Stimulated activated CD4-positive, alpha-beta T cell treated with anti-CD3 and anti-CD28 coated beads, TNF-alpha, amount 100 ng/mL, for 4 hours (primary cell): ENCODE measurements at regions not wholly inside any gene's neighbourhood (a gene's known extent, or its start where the extent isn't known, plus 50 kb on each side); places are given as distances from the start of the nearest gene placed in this dataset.

Source experiments
- DNase-seq, 3 experiments: peaks; one replicate each; pipeline ENCODE4 v3.0.0-alpha.2; 2020; ENCODE audit warnings: low read depth in 3 of 3

DNA sequence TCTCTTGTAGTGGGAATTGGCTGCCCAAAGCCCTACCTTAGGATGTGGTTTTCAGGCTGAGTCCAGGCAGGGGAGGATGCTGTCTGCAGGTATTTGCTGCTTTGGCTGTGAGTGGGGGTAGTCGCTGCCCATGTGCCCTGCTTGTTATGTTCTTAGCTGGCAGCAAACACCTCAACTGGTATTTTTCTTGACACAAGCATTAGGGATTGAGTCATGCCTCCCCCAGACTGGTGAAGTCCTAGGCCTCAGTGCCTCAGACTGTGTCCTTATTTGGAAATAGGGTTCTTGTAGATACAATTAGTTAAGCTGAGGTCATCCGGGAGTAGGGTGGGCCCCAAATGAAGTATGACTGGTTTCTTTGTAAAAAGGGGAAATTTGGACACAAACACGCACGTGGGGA, 808.3 kb upstream of the EEF2KMT start:
- DNase-seq: no peak

GRCh38 chr16:5903832-5904231, 806.2 kb upstream of the EEF2KMT start:
- no peak for DNase-seq

DNA sequence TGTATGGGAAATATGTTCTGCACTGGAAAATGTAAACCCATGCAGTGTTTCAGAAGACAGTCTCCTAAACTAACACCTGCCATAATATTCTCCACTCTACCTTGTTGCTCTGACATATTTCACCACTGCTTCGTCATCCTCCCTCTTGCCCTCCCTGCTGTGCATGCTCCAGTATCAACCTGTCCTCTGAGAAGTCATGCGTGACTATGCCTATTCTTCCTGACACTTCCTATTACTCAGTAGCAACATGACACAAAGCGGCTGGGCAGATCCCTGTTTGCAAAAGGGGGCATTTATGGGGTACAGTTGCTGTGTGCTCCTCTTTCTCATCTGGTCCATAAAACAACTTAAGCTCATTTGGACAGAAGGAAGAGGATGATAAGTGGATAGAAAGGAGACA, 805.6 kb upstream of the EEF2KMT start:
- DNase-seq: no peak

DNA sequence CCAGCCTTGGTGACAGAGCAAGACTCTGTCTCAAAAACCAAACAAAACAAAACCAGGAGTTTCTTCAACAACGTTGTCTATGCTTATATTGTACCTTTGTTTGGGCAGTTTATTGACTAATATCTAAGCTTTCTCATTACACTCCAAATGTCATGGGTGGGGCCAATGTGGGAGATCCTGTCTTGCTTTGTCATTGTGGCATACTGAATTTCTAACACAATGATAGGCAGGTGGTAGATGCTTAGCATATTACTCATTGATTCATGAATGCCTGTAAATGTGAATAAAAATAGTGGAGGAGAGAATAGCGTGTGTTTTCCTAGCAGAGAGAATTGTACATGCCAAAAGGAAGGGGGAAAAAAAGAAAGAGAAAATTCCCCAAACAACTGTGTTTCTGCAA, 802.5 kb upstream of the EEF2KMT start:
- DNase-seq: no peak

GRCh38 chr16:5895976-5896375, 798.4 kb upstream of the EEF2KMT start:
- no peak for DNase-seq

GRCh38 chr16:5895137-5895536, 797.5 kb upstream of the EEF2KMT start:
- no peak for DNase-seq

DNA sequence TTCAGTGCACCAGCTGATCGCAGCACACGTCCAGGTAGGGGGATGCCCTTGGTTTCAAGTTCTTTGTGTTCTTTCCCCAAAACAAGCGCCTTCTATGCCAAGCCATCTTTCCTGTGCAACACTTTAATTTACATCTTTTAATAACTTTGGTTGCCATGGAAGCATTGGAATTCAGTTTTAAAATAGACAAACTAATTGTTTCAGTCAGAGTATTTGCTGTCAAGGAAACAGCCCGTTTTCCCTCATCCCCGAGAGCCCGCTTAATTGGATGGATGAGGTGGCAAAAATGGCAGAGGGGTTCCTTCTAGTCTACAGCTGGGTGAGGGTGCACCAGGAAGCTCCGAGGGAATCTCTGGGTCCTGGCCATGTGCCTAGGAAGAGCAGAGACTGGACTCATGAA, 793.7 kb upstream of the EEF2KMT start:
- no peak for DNase-seq

- DNase-seq: no peak
These were observed 787.9 kb upstream of the EEF2KMT start for GRCh38 chr16:5885521-5885920.

- no peak for DNase-seq
These were observed 787.4 kb upstream of the EEF2KMT start for GRCh38 chr16:5884996-5885395.

DNA sequence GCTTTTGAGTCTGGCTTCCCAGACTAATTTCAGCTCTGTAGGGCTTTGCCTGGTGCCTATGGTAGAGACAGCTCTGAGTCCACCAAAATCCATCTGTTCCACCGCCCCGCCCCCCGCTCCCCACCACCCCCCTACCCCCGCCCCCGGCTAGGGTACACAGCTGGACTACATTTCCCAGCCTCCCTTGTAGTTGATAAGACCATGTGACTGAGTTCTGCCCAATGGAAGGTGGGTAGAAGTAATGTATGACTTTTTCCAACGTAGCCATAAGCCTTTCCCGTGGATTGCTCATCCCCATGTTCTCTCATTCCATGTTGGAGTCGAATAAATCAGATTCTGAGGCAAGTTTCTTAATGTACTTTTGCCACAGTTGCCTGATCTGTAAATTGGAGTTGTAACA, 786.7 kb upstream of the EEF2KMT start:
- no peak for DNase-seq

DNA sequence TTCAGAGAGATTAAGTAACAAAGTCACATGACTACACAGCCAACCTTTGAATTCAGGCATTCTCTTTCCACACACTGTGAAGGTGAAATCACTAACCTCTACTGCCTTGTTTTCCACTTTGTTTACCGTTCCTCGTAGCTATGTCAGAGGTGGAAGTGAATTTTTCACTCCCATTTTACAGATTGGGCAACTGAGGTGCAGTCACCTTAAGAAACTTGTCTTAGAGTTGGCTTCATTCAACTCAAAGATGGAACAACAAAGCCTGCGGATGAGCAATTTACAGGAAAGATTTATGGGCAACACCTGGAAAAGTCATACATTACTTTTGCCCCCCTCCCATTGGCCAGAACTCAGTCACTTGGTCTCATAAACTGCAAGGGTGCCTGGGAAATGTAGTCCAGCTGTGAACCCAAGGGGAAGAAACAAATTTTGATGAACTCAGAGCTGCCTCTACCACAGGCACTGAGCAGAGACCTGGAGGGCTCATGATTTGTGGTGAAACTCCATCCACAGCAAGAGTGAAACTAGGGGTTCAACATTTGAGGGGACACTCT, 784.6 kb upstream of the EEF2KMT start:
- no peak for DNase-seq

DNA sequence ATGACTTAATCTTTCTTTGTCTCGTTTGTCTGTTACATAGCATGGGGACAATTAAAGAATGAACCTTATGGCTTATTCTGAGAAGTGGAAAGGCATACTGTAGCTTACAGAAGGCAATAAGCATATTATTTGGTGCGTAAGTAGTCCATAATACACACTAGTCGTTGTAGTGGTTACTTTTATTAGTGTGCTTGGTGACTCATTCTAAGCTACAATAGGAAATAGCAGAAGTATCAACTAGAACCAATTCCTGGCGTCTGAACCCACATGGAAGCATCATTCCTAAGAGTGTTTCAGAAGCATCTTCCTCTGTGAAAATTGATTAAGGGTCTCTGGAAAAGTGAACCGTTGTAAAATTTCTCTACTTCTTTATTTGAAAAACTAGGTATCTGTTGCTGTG, 777.8 kb upstream of the EEF2KMT start:
- no peak for DNase-seq

- DNase-seq: no peak
These were observed 777.3 kb upstream of the EEF2KMT start for GRCh38 chr16:5874899-5875298.

DNA sequence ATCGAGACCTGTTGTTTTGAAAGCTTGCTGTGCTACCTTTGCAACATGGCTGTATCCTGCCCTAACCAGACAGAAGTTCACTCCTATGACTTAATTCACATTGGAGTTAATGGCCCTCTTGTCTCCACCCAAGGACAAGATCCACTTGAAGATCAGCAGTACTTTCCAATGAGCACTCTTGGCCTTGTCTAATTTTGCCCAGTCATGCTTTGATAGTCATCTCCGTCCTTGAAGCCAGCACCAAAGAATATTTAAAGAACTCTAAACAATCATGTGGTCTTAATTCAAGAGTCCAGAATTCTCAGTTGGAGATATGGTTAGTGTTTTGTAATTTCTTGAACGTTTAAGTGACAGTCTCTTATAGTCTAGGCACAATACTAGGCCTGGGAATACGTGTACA, 775.6 kb upstream of the EEF2KMT start:
- no peak for DNase-seq

GRCh38 chr16:5870886-5871691, 773.5 kb upstream of the EEF2KMT start:
- no peak for DNase-seq

GRCh38 chr16:5867250-5867649, 769.7 kb upstream of the EEF2KMT start:
- DNase-seq: no peak

GRCh38 chr16:5865236-5865635, 767.6 kb upstream of the EEF2KMT start:
- DNase-seq: no peak

DNA sequence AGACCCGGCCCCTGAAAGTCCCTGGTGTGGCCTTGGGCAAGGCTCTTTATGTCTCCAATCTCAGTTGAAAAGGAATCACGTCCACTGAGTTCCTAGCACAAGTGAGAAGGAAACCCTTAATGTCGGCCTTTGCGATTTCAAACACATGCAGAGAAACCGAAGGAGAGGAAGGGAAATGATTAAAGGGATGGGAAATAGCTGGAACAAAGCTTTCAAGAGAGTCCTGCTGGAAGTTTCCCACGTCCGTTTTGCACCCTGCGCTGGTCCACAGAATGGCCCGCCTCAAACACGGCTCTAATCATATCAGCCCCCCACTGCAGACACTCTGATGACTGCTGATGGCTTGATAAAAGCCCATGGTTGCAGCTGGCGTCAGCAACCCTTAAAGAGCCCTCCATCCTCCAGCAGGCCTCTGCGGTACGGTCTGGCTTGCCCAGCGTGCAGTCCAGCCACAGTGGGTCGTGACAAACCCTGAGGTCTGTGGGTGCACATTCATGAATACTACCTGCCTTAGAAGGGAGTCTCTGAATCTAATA, 765.5 kb upstream of the EEF2KMT start:
- no peak for DNase-seq

DNA sequence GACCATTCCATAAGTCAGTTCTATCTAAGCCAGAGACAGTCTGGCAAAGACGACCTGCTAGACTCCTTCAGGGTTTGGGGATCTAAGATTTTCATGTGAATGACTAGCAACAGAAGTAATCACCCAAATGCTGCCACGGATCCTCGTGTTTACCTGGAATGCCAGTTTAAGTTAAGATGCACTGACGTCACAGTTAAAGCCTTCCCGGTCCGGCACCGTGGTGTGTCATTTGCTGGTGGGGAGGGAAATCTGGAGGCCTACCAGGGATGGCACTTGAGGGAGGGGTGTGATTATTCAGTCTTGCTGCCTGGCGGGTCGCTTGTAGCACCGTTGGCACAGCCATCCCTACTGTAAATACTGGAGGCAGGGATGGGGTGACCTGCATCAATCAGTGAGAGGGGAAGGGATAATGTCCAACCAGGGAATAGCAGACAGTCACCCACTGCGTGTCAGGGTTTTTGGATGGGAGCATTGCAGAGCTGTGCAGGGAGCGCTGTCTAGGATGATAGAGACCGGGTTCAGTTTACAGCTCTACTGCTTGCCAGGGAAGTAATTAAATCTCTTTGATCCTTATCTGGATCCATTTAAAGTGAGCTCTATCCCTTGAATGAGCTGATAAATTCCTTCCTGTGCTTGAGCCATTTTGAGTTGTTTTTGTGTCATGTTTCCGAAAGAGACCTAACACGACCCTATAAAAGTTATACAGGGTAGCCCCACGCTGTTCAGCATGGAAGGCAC, 764.7 kb upstream of the EEF2KMT start:
- no peak for DNase-seq

DNA sequence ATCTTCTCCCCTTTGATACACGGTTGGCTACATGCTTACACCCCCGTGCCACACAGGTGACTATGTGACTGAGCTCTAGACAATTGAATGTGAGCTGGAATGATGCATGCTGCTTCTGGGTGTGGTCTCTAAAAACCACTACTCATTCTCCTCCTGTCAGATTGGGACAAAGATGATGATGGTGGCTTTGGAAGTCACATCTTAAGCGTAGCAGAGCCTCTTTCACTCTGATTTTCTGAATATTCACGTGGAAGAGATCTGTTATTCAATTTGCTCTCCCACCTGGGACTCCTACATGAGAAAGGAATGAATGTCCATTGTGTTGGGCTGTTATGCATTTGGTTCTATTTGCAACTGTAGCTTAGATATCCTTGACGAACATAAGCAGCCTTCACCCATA, 763.6 kb upstream of the EEF2KMT start:
- DNase-seq: no peak

DNA sequence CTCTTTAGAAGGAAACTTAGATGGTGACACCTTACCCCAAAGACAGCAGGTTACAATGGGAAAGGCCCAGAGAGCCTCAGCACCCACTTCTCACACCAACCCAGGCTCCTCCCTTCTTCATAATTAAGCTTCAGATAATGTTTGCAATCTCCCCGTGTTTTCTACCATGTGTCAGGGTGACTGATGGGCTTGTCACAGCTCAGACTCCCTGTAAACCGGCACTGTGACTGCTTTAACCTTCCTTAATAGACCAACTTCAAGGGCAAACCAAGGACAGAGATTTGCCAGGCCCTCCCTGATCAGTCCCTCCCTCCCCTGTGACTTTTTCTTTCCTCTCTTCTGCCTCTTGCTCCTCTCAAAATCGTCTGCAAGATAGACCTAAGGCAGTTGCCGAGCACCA, 760.6 kb upstream of the EEF2KMT start:
- no peak for DNase-seq

DNA sequence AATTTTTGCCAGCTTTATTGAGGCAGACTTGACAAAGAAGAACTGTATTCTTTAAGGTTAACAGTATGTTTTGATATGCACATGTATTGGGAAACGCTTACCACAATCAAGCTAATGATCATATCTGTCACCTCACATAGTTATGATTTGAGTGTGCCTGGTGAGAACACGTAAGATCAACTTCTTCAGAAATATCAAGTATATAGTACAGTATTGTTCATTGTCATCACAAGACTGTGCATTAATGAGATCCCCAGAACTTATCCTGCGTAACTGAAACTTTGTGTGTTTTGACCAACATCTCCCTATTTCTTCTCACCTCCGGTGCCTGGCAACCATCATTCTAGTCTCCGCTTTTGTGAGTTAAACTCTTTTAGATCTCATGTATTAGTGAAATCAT, 756.4 kb upstream of the EEF2KMT start:
- DNase-seq: no peak

- no peak for DNase-seq
These were observed 754.6 kb upstream of the EEF2KMT start for GRCh38 chr16:5852151-5852550.
